ENCODE measurements at regions not wholly inside any gene's neighbourhood (a gene's known extent, or its start where the extent isn't known, plus 50 kb on each side); places are given as distances from the start of the nearest gene placed in this dataset.

DNA sequence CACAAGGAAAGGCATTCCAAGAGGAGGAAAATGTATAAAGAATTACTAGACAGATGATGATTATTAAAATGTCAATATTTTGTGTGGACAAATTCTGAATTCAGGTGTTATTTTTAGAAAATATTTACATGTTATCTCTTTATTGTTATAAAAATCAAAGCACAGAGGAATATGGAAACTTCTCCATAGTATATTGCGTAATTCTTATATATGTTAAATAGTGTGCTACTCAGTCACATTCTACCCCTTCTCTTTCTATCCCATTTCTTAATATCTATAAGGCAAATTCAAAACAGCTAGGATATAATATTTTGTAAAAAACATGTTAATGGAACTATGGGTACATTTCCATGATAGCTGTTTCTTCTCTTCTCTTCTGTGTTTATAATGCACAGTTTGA is 546.8 kb upstream of the FTMT start:
- Histone ChIP-seq H3K4me2 (ENCODE audit: low read depth, low read length, poor library complexity, severe bottlenecking) (no peak overlapping the region), H3K27me3 (ENCODE audit: low read length) (no peaks in the 10 kb centered on the region), H3K27ac (ENCODE audit: low read depth, low read length) (no peak overlapping the region), H3K36me3 (ENCODE audit: low read length) (no peaks in the 10 kb centered on the region), H3K4me3 (ENCODE audit: insufficient read depth, low read length, poor library complexity, severe bottlenecking) (no peak overlapping the region), H3K9me2 (replicated peaks; ENCODE audit: insufficient read depth, low read length) (no peaks in the 10 kb centered on the region), H4K20me1 (ENCODE audit: low read depth, low read length) (no peaks in the 10 kb centered on the region), H3K79me2 (ENCODE audit: insufficient read depth, low read length) (no peaks in the 10 kb centered on the region), H3K9me3 (ENCODE audit: insufficient read depth, low read length) (no peaks in the 10 kb centered on the region), H3F3A (ENCODE audit: insufficient read depth) (no peaks in the 10 kb centered on the region), H3K9ac (ENCODE audit: low read length) (no peak overlapping the region), H2AFZ (ENCODE audit: low read depth, low read length, severe bottlenecking) (no peak overlapping the region)
- no peak for TF ChIP-seq EZH2phosphoT487 (conservative IDR thresholded peaks at IDR 0.05; ENCODE audit: low read length)
- TF ChIP-seq, protein P1, sequence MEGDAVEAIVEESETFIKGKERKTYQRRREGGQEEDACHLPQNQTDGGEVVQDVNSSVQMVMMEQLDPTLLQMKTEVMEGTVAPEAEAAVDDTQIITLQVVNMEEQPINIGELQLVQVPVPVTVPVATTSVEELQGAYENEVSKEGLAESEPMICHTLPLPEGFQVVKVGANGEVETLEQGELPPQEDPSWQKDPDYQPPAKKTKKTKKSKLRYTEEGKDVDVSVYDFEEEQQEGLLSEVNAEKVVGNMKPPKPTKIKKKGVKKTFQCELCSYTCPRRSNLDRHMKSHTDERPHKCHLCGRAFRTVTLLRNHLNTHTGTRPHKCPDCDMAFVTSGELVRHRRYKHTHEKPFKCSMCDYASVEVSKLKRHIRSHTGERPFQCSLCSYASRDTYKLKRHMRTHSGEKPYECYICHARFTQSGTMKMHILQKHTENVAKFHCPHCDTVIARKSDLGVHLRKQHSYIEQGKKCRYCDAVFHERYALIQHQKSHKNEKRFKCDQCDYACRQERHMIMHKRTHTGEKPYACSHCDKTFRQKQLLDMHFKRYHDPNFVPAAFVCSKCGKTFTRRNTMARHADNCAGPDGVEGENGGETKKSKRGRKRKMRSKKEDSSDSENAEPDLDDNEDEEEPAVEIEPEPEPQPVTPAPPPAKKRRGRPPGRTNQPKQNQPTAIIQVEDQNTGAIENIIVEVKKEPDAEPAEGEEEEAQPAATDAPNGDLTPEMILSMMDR (IDR thresholded peaks at IDR 0.05; ENCODE audit: insufficient read depth, low read length, poor library complexity, severe bottlenecking) = no peak

DNA sequence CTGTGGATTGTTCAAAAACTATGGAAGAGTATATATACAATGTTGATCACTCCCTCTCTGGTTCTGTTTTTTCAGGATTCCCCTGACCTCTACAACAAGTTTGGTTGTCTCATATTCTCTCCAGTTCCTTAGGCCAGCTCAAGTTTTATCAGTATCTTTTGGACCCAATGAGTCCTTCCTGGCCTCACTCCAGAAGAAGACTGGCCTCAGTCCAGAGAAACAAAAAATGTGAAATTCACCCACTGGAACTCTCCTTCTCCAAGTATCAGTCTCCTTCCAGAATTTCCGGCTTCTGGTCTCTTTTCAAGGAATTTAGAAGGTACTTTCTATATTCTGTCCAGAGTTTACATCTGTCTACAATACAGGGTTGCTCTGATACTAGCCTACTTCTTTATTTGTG is 537.8 kb upstream of the FTMT start:
- Histone ChIP-seq H3K36me3 (ENCODE audit: low read length) (no peaks in the 10 kb centered on the region), H3K9me2 (replicated peaks; ENCODE audit: insufficient read depth, low read length) (no peaks in the 10 kb centered on the region), H3K9me3 (ENCODE audit: insufficient read depth, low read length) (no peaks in the 10 kb centered on the region), H2AFZ (ENCODE audit: low read depth, low read length, severe bottlenecking) (no peak overlapping the region), H3K4me3 (ENCODE audit: insufficient read depth, low read length, poor library complexity, severe bottlenecking) (no peak overlapping the region), H3K4me2 (ENCODE audit: low read depth, low read length, poor library complexity, severe bottlenecking) (no peak overlapping the region), H3F3A (ENCODE audit: insufficient read depth) (no peaks in the 10 kb centered on the region), H3K79me2 (ENCODE audit: insufficient read depth, low read length) (no peaks in the 10 kb centered on the region), H3K27me3 (ENCODE audit: low read length) (no peaks in the 10 kb centered on the region), H3K27ac (ENCODE audit: low read depth, low read length) (no peak overlapping the region), H3K9ac (ENCODE audit: low read length) (no peak overlapping the region), H4K20me1 (ENCODE audit: low read depth, low read length) (no peaks in the 10 kb centered on the region)
- TF ChIP-seq, protein P1 (IDR thresholded peaks at IDR 0.05; ENCODE audit: insufficient read depth, low read length, poor library complexity, severe bottlenecking) = no peak
- no peak for TF ChIP-seq EZH2phosphoT487 (conservative IDR thresholded peaks at IDR 0.05; ENCODE audit: low read length)

DNA sequence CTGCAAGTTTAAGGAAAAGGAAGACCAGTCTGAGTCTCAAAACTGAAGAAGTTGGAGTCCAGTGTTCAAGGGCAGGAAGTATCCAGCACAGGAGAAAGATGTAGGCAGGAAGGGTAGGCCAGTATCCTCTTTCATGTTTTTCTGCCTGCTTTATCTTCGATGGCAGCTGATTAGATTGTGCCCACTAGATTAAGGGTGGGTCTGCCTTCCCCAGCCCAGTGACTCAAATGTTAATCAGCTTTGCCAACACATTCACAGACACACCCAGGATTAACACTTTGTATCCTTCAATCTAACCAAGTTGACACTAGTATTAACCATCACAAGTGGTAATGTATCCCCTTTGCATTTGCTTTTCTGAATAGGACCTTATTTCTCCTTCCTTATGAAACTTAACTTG is 535.9 kb upstream of the FTMT start:
- TF ChIP-seq, protein P1 (IDR thresholded peaks at IDR 0.05; ENCODE audit: insufficient read depth, low read length, poor library complexity, severe bottlenecking) = no peak
- TF ChIP-seq EZH2phosphoT487 (conservative IDR thresholded peaks at IDR 0.05; ENCODE audit: low read length) = no peak
- H4K20me1 ChIP-seq (ENCODE audit: low read depth, low read length) = no peaks in the 10 kb centered on the region
- no peak overlapping the region for H3K27ac ChIP-seq (ENCODE audit: low read depth, low read length)
- H3K27me3 ChIP-seq (ENCODE audit: low read length) = no peaks in the 10 kb centered on the region
- no peaks in the 10 kb centered on the region for H3K36me3 ChIP-seq (ENCODE audit: low read length)
- no peaks in the 10 kb centered on the region for H3K79me2 ChIP-seq (ENCODE audit: insufficient read depth, low read length)
- H3K9me2 ChIP-seq (replicated peaks; ENCODE audit: insufficient read depth, low read length) = no peaks in the 10 kb centered on the region
- H3F3A ChIP-seq (ENCODE audit: insufficient read depth) = no peaks in the 10 kb centered on the region
- no peak overlapping the region for H3K4me2 ChIP-seq (ENCODE audit: low read depth, low read length, poor library complexity, severe bottlenecking)
- H2AFZ ChIP-seq (ENCODE audit: low read depth, low read length, severe bottlenecking) = no peak overlapping the region
- no peak overlapping the region for H3K9ac ChIP-seq (ENCODE audit: low read length)
- no peaks in the 10 kb centered on the region for H3K9me3 ChIP-seq (ENCODE audit: insufficient read depth, low read length)
- H3K4me3 ChIP-seq (ENCODE audit: insufficient read depth, low read length, poor library complexity, severe bottlenecking) = no peak overlapping the region

DNA sequence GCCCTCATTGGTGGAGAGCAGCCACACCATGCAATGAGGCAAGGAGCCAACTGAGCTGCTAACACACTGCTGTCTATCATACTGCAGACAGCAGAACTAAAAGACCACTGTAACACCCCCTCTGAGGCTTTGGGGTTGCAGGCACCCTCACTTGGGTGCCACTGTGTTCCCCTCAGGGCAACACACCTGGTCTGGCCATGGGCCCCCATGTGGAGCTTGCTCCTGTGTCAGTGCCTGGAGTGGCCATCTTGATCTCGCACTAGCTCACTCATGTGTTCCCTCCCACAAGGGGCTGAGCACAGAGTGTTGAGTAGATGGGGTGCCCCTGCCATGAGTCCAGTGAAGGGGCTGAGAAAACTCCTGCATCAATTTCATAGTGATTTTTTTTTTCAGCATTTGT is 532.4 kb upstream of the FTMT start:
- Histone ChIP-seq H3K4me2 (ENCODE audit: low read depth, low read length, poor library complexity, severe bottlenecking) (no peak overlapping the region), H3K9me3 (ENCODE audit: insufficient read depth, low read length) (no peaks in the 10 kb centered on the region), H3K27ac (ENCODE audit: low read depth, low read length) (no peak overlapping the region), H4K20me1 (ENCODE audit: low read depth, low read length) (no peaks in the 10 kb centered on the region), H3K4me3 (ENCODE audit: insufficient read depth, low read length, poor library complexity, severe bottlenecking) (no peak overlapping the region), H3K9ac (ENCODE audit: low read length) (no peak overlapping the region), H3K9me2 (replicated peaks; ENCODE audit: insufficient read depth, low read length) (no peaks in the 10 kb centered on the region), H3K36me3 (ENCODE audit: low read length) (no peaks in the 10 kb centered on the region), H3K27me3 (ENCODE audit: low read length) (no peaks in the 10 kb centered on the region), H2AFZ (ENCODE audit: low read depth, low read length, severe bottlenecking) (no peak overlapping the region), H3K79me2 (ENCODE audit: insufficient read depth, low read length) (no peaks in the 10 kb centered on the region), H3F3A (ENCODE audit: insufficient read depth) (no peaks in the 10 kb centered on the region)
- TF ChIP-seq EZH2phosphoT487 (conservative IDR thresholded peaks at IDR 0.05; ENCODE audit: low read length) = no peak
- TF ChIP-seq, protein P1 (IDR thresholded peaks at IDR 0.05; ENCODE audit: insufficient read depth, low read length, poor library complexity, severe bottlenecking) = no peak

Measured in SU-DHL-6 (cell line).